A549 (cell line): ENCODE measurements at regions not wholly inside any gene's neighbourhood (a gene's known extent, or its start where the extent isn't known, plus 50 kb on each side); places are given as distances from the start of the nearest gene placed in this dataset.
A peak's percentile ranks its signal among the peaks of the same experiment; 100 is the strongest.

Source experiments
- ATAC-seq, 2 experiments: fragments of 200-7000 bp in 1 of 2; fragments of >200 bp in 1 of 2; cut with Nextera tagmentation in 1 of 2; cut with Tn5 transposase in 1 of 2; 3 replicates each; pipeline versions ENCODE4 v1.8.0 to v1.9.1; 2018 to 2020; ENCODE audit warnings: mild to moderate bottlenecking in 1 of 2, moderate library complexity in 1 of 2
- CTCF ChIA-PET: fragments of 300-600 bp; sonication (Branson Sonifier 250); formaldehyde crosslinking; extraction: SDS; loops from one replicate; lab custom pipeline; 2021; ENCODE audit warnings: antibody characterized with exemption, inconsistent platforms; lab: Yijun Ruan, JAX
- POLR2A ChIA-PET: fragments of 350-600 bp; formaldehyde crosslinking; extraction: SDS; loops from one replicate; lab custom pipeline; 2021; ENCODE audit warnings: antibody characterized with exemption, inconsistent platforms; lab: Yijun Ruan, JAX
- DNase-seq, 2 experiments: peaks; one replicate each; pipeline versions ENCODE4 v3.0.0 to v3.0.0-alpha.2; 2011 to 2016; ENCODE audit warnings: low read depth in 1 of 2, low spot score in 1 of 2
- FAIRE-seq: peaks from 2 replicates; lab custom pipeline; 2011; peaks lifted over from hg19 to GRCh38; lab: Jason Lieb, UNC
- H3K27ac ChIP-seq, 2 experiments: fragments of >200 bp; sonication (Bioruptor Twin); formaldehyde crosslinking; 3 replicates each; pipeline ENCODE4 v1.5.1; 2016 to 2017
- H3K4me1 ChIP-seq: fragments of >200 bp; sonication (Bioruptor Twin); formaldehyde crosslinking; 3 replicates; pipeline ENCODE4 v1.6.1; 2016
- H3K4me2 ChIP-seq: fragments of >200 bp; sonication (Bioruptor Twin); formaldehyde crosslinking; 3 replicates; pipeline ENCODE4 v1.6.1; 2016
- H3K4me3 ChIP-seq: fragments of >200 bp; sonication (Bioruptor Twin); formaldehyde crosslinking; 3 replicates; pipeline ENCODE4 v1.5.1; 2016
- H3K9me3 ChIP-seq: fragments of >200 bp; sonication (Bioruptor Twin); formaldehyde crosslinking; 3 replicates; pipeline ENCODE4 v1.6.1; 2016
- ATOH8 ChIP-seq: fragments of 250-450 bp; sonication (Bioruptor Pico); IDR thresholded peaks from 2 replicates; pipeline ENCODE4 v1.5.0; 2020; ENCODE audit warnings: low read depth, mild to moderate bottlenecking, moderate library complexity
- BHLHE40 ChIP-seq: IDR thresholded peaks from 2 replicates; pipeline ENCODE4 v1.6.1; 2012; ENCODE audit warnings: low read depth, low read length, inconsistent platforms
- EHF ChIP-seq: fragments of 250-450 bp; sonication (Bioruptor Pico); IDR thresholded peaks from 2 replicates; pipeline ENCODE4 v1.5.0; 2020; ENCODE audit warnings: mild to moderate bottlenecking
- EHMT2 ChIP-seq: fragments of 200-600 bp; sonication (generic); IDR thresholded peaks from 2 replicates; pipeline ENCODE4 v1.6.1; 2016; ENCODE audit warnings: antibody characterized with exemption, low read depth, mild to moderate bottlenecking, moderate library complexity
- ELK1 ChIP-seq: fragments of 150-350 bp; IDR thresholded peaks from 2 replicates; pipeline ENCODE4 v1.6.1; 2014; ENCODE audit warnings: low read depth, mild to moderate bottlenecking, low read length
- ESRRA ChIP-seq: fragments of 150-350 bp; IDR thresholded peaks from 2 replicates; pipeline ENCODE4 v1.6.1; 2014; ENCODE audit warnings: mild to moderate bottlenecking, low read length, borderline replicate concordance
- FOSB ChIP-seq: fragments of 250-450 bp; sonication (Bioruptor Pico); IDR thresholded peaks from 2 replicates; pipeline ENCODE4 v1.5.0; 2020; ENCODE audit warnings: mild to moderate bottlenecking, moderate library complexity
- FOXS1 ChIP-seq: fragments of 250-450 bp; sonication (Bioruptor Pico); IDR thresholded peaks from 2 replicates; pipeline ENCODE4 v1.5.0; 2020; ENCODE audit warnings: mild to moderate bottlenecking, moderate library complexity
- GATA3 ChIP-seq: IDR thresholded peaks from 2 replicates; pipeline ENCODE4 v1.6.1; 2012; ENCODE audit warnings: borderline replicate concordance
- HOXA7 ChIP-seq: fragments of 250-450 bp; sonication (Bioruptor Pico); IDR thresholded peaks from 2 replicates; pipeline ENCODE4 v1.5.0; 2020; ENCODE audit warnings: mild to moderate bottlenecking, moderate library complexity
- JUNB ChIP-seq: fragments of >200 bp; sonication (Bioruptor Twin); formaldehyde crosslinking; IDR thresholded peaks from 2 replicates; pipeline ENCODE4 v1.6.1; 2016
- KDM5A ChIP-seq: fragments of 200-600 bp; sonication (generic); IDR thresholded peaks from 2 replicates; pipeline ENCODE4 v1.6.1; 2016; ENCODE audit warnings: antibody characterized with exemption, mild to moderate bottlenecking
- MAFK ChIP-seq: fragments of 450-650 bp; IDR thresholded peaks from 2 replicates; pipeline ENCODE4 v1.6.1; 2014; ENCODE audit not compliant: partially characterized antibody
- MAX ChIP-seq: IDR thresholded peaks from 2 replicates; pipeline ENCODE4 v1.6.1; 2012
- PBX3 ChIP-seq: IDR thresholded peaks from 2 replicates; pipeline ENCODE4 v1.6.1; 2012
- POLR2A ChIP-seq: IDR thresholded peaks from 2 replicates; pipeline ENCODE4 v1.6.1; 2012; ENCODE audit warnings: mild to moderate bottlenecking, low read length
- RAD21 ChIP-seq, 2 experiments: fragments of >200 bp in 1 of 2; sonication (Bioruptor Twin) in 1 of 2; formaldehyde crosslinking in 1 of 2; IDR thresholded peaks in 1 of 2; conservative IDR thresholded peaks in 1 of 2; 2 replicates in 1 of 2; 3 replicates in 1 of 2; pipeline ENCODE4 v1.6.1; 2012 to 2018; ENCODE audit warnings: inconsistent platforms in 1 of 2
- REST ChIP-seq: fragments of 200-600 bp; sonication (generic); IDR thresholded peaks from 2 replicates; pipeline ENCODE4 v1.6.1; 2016; ENCODE audit warnings: antibody characterized with exemption, mild to moderate bottlenecking, moderate library complexity
- RFX5 ChIP-seq: fragments of 450-650 bp; IDR thresholded peaks from 2 replicates; pipeline ENCODE4 v1.7.1; 2014; ENCODE audit warnings: antibody characterized with exemption, mild to moderate bottlenecking, moderate library complexity
- RNF2 ChIP-seq: fragments of 200-600 bp; sonication (generic); IDR thresholded peaks from 2 replicates; pipeline ENCODE4 v1.6.1; 2016; ENCODE audit warnings: low read depth, mild to moderate bottlenecking, antibody characterized with exemption, moderate library complexity, borderline replicate concordance
- TP53 ChIP-seq: fragments of 250-450 bp; sonication (Bioruptor Pico); IDR thresholded peaks from 2 replicates; pipeline ENCODE4 v1.5.0; 2021; ENCODE audit warnings: mild to moderate bottlenecking, moderate library complexity
- WGBS: methylation state at CpG from one replicate; pipeline ENCODE4 v1.1.6; 2017; ENCODE audit errors: missing lambda C conversion rate; 5-methylcytosine and 5-hydroxymethylcytosine counted together
- TF ChIP-seq, protein P1 (sequence below): fragments of 250-450 bp; sonication (Bioruptor Pico); IDR thresholded peaks from 2 replicates; pipeline ENCODE4 v1.5.0; 2021; ENCODE audit warnings: mild to moderate bottlenecking, moderate library complexity, borderline replicate concordance
- TF ChIP-seq, protein P2 (sequence below): fragments of 450-650 bp; IDR thresholded peaks from 2 replicates; pipeline ENCODE4 v1.6.1; 2014; ENCODE audit warnings: antibody characterized with exemption

DNA sequence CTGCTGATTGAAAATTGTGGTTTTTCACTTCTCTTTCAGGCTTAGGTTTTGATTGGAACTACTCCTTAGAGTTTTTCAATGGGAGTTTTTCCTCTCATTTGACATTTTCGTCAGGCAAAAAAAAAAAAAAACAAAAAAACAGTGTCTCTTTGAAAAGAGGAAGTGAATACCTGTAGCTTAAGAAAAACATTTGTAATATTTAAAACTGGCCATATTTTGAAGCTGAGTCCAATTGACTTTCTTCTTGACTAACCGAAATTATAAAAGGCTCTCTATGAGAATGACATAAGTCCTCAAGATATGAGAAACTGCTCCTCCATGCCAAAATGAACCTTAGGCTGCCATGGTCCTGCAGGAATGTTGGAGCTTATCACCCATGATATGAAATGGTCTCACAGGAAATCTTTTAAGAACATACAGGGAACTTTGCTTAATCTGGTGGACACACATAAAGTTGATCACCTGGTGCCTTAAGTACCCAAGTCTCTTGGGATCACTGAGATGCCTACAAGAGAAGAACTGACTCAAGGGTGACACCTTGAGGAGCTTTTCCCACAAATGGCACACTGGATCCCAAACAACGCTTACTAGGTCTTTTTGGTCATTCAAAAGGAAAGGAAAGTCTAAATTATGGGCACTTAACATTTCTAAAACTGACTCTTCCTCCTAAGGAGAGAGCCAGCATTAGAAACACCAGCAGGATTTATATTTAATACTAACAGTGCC, 263.4 kb downstream of the CDC14C start:
- Histone ChIP-seq H3K9me3 (no peaks in the 10 kb centered on the region), H3K4me1 (no peaks in the 10 kb centered on the region), H3K27ac (no peak overlapping the region), H3K4me2 (no peak overlapping the region), H3K4me3 (no peak overlapping the region)
- peak in 1 of 2 experiments; percentile 8 for DNase-seq
- CTCF ChIA-PET: interaction anchor here (1.2 kb wide), 1 partner anchor 10 kb away, joined by 3 read pairs; no protein-coding TSS in a partner anchor
- no peak for FAIRE-seq
- POLR2A ChIA-PET: no interaction called here
- WGBS: 1% methylated on average over 3 of the region's 3 CpGs
- TF ChIP-seq RFX5 (no peak), POLR2A (no peak)
- no peak for ATAC-seq

- DNase-seq (no peak), FAIRE-seq (no peak), ATAC-seq (no peak)
- TF ChIP-seq ELK1 (no peak), FOSB (CRISPR knock-in tag) (no peak), HOXA7 (CRISPR knock-in tag) (no peak), EHMT2 (no peak), PBX3 (no peak), GATA3 (no peak), RAD21 (conservative IDR thresholded peaks at IDR 0.05 in 1 of 2, IDR thresholded peaks at IDR 0.05 in 1 of 2) (no peak), TP53 (no peak), ESRRA (no peak), KDM5A (no peak), BHLHE40 (no peak), MAFK (no peak)
- TF ChIP-seq, protein P1, sequence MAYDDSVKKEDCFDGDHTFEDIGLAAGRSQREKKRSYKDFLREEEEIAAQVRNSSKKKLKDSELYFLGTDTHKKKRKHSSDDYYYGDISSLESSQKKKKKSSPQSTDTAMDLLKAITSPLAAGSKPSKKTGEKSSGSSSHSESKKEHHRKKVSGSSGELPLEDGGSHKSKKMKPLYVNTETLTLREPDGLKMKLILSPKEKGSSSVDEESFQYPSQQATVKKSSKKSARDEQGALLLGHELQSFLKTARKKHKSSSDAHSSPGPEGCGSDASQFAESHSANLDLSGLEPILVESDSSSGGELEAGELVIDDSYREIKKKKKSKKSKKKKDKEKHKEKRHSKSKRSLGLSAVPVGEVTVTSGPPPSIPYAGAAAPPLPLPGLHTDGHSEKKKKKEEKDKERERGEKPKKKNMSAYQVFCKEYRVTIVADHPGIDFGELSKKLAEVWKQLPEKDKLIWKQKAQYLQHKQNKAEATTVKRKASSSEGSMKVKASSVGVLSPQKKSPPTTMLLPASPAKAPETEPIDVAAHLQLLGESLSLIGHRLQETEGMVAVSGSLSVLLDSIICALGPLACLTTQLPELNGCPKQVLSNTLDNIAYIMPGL: no peak
- TF ChIP-seq, protein P2, sequence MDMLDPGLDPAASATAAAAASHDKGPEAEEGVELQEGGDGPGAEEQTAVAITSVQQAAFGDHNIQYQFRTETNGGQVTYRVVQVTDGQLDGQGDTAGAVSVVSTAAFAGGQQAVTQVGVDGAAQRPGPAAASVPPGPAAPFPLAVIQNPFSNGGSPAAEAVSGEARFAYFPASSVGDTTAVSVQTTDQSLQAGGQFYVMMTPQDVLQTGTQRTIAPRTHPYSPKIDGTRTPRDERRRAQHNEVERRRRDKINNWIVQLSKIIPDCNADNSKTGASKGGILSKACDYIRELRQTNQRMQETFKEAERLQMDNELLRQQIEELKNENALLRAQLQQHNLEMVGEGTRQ: no peak
- Histone ChIP-seq H3K9me3 (no peaks in the 10 kb centered on the region), H3K4me3 (no peak overlapping the region), H3K4me1 (no peaks in the 10 kb centered on the region), H3K27ac (no peak overlapping the region), H3K4me2 (no peak overlapping the region)
- ChIA-PET POLR2A (no interaction called here), CTCF (no interaction called here)
- WGBS: 6% methylated on average over 2 of the region's 2 CpGs
Measured at GRCh38 chr7:49228426-49229098, 304.2 kb downstream of the CDC14C start.

DNA sequence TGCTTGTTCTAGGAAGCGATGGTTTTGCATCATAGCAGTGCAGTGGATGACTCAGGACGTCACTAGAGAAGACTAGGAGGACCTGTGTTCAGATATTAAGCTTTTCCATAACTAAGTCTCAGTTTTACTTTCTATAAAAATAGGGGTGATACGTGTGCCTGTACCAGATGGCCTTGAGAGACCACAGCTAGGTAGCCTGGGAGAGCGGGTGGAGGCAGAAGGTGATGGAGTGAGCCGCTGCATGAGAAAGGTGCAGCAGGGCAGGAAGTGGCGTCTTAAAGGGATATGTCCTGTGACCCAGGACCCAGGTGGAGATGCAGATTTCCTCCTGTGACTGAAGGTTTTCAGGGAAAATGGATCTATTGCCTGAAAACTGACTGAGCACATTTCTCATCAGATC, 304.9 kb downstream of the CDC14C start:
- DNase-seq: no peak
- no peak for ATAC-seq
- ChIA-PET CTCF (no interaction called here), POLR2A (no interaction called here)
- no peak overlapping the region for H3K4me2 ChIP-seq
- no peak overlapping the region for H3K27ac ChIP-seq
- no peaks in the 10 kb centered on the region for H3K4me1 ChIP-seq
- 0% methylated on average over 6 of the region's 6 CpGs for WGBS
- H3K4me3 ChIP-seq: no peak overlapping the region
- no peaks in the 10 kb centered on the region for H3K9me3 ChIP-seq
- FAIRE-seq: no peak
- no peak for TF ChIP-seq POLR2A
- no peak for TF ChIP-seq REST
- TF ChIP-seq TP53: no peak
- no peak for TF ChIP-seq EHF (CRISPR knock-in tag)
- TF ChIP-seq JUNB: no peak
- no peak for TF ChIP-seq MAX
- no peak for TF ChIP-seq ATOH8 (CRISPR knock-in tag)
- TF ChIP-seq RNF2: no peak
- no peak for TF ChIP-seq FOXS1 (CRISPR knock-in tag)
- TF ChIP-seq EHMT2: no peak
